HG03108 (cell line): ENCODE measurements at regions not wholly inside any gene's neighbourhood (a gene's known extent, or its start where the extent isn't known, plus 50 kb on each side); places are given as distances from the start of the nearest gene placed in this dataset.
A peak's percentile ranks its signal among the peaks of the same experiment; 100 is the strongest.
"Not testable (repeated sequence)": the region's sequence is repeated elsewhere in the genome, so short reads cannot be mapped to it uniquely, and the experiment has no call there.

Experiments used
- ATAC-seq: cut with Tn5 transposase; IDR thresholded peaks from one replicate; pipeline ENCODE4 v1.9.1; 2021; ENCODE audit warnings: moderate library complexity; ENCODE audit not compliant: unreplicated experiment

DNA sequence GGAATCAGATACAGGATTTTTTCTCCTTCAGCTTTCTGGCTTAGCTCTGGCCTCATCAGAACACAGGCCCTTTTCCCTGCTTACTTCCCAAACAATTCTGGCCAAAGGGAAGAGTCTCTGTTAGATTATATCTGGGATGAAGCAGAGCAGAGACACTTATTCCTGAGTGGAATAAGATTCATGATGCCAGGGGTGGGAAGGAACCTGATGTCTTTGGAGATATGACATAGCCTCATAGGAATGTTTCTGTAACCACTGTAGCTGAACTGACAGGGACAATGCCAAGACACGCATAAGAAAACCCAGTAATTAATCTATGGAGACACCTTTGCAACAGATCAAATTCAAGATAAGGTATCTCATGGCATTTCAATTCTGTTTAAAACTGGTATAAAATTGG lies 177.1 kb upstream of the RAG2 start:
- ATAC-seq, result no peak

DNA sequence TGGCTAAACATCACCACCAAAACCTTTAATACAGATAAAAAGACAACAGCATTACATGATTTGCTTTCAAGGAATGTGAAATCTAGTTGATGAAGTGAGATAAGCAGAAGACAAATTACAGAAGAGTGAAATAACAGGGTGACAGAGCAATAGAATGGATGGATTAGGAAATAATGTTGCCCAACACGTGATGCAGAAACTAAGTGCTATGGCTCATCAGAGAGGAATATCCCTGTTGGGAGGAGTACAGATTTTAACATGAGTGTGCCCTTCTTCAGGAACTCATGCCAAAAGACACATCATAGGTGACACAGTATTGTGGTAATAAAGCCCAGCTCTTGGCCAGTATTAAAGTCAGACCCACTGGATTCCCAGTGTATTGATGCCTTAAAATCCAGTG lies 176.6 kb upstream of the RAG2 start:
- ATAC-seq, result no peak

DNA sequence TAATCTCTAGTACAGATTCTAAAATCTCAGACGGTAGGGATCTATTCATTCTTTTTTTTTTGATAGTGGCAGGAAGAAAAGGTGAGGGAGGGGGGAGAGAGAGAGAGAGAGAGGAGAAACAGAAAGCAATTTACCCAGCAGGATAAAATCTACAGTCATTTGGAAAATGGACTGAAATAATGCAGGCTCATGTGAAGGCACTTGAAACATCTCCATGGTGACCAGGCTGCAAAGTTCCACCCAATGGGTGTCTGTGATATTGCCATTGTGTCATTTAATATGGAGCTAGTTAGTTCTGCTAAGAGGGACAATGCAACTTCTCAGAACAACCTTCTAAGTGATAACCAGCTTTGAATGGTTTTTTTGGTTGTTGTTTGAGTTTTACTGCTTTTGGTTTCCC lies 165.2 kb upstream of the RAG2 start:
- no peak for ATAC-seq

DNA sequence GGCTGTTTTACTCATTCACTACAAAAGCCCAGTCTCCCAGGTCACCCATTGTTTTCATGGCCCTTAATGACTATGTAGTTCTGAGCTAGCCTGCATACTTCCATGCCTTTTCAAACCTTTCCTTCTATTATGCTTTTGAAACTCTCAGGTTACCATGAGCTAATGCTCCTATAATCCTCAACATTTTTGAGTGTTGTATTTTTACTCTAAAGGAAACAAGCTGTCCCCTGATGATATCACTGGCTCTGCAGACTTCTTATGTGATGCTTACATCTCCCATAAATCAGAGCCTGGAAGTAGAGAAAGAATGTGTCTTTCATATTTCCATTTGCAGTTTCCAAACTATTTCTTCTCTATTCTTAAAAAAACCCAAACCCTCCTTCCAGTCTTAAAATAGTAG lies 159.0 kb upstream of the RAG2 start:
- no peak for ATAC-seq

DNA sequence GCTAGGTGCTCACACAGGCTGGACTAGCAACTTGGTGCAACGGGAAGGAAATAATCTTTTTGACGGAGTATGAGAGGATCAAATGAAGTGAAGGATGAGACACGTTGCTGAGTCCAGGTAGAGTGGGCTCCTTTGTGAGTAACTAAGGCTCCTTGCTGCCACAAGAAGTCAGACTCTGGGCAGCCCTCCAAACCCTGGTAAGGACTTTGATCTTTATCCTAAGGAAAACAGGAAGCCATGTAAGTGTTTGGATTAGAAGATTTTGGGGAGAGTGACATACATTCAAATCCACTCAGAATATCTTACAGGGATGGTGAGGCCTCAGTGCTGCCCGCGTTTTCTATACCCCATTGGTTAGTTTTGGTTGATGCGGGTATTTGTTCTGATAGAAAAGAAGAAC lies 155.9 kb upstream of the RAG2 start:
- ATAC-seq, result no peak

DNA sequence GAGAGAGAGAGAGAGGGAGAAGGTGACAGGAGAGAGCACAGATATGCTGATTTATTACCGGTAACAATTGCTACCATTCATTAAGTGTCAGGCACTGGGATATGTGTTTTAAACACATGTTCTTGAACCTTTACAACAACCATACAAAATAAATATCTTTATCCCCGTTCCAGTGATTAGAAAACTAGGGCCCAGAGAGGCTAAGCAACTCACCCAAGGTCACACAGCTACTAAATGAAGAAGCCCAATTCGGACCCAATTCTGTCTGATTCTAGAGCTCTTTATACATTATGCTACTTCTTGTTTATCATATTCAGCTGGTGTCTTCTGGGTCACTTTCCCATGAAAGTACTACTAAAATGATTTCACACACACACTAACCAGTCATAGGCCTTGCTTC lies 154.0 kb upstream of the RAG2 start:
- no peak for ATAC-seq

DNA sequence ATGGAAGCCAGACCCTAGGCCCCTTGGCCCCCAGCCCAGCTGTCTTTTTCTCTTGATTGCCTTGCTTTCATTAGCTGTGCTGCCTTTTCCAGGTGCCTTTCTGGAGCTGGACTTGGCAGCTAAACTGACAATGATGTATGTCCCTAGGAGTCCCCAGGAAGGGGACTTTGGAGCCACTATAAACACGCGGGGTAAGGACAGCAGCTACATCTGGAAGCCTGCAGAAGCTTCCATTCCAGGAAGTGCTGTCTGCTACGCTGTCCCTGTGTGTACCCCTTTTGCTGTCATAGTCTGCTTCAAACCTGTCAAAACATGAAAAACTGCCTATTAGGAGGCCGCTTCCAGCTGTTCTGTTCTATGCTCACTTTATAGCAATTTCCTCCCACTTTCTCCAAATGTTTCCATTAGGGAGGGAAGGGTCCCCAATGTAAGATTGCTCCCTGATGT lies 153.3 kb upstream of the RAG2 start:
- no peak for ATAC-seq

DNA sequence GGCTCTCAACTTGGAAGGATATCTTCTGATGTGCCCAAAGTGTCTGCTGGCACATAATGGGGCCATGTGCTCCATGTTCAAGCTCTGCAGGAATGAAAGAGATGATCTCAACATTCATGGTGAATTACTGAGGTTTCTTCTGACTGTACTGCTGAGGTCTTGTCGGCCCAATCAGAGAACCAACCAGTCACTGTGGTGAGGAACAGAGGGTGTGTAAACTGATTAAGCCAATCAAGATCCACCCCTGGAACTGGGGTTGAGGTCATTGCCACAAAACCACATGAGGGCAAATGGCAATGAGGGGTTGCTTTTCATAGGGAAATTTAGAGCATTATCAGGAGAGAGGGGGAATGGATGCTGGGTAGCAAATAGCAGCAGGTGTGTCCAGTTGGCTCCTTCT lies 152.3 kb upstream of the RAG2 start:
- no peak for ATAC-seq

DNA sequence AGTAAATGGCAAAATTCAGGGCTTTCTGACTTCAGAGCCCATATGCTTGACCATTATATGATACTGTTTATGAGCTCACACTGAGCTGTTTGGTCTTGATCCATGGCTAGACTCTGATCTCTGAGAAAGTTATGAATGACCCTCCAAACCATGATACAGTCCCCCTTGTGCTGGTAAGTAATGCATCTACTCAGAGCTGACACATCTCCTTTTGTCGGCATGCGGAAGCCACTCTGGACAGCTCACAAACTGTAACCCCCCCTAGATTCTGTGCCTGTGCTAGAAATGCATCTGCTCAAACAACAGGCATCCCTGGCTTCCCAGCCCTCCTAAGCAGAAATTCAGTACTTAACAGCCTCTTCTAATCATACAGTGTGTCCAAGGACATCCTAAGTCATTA lies 150.8 kb upstream of the RAG2 start:
- no peak for ATAC-seq

DNA sequence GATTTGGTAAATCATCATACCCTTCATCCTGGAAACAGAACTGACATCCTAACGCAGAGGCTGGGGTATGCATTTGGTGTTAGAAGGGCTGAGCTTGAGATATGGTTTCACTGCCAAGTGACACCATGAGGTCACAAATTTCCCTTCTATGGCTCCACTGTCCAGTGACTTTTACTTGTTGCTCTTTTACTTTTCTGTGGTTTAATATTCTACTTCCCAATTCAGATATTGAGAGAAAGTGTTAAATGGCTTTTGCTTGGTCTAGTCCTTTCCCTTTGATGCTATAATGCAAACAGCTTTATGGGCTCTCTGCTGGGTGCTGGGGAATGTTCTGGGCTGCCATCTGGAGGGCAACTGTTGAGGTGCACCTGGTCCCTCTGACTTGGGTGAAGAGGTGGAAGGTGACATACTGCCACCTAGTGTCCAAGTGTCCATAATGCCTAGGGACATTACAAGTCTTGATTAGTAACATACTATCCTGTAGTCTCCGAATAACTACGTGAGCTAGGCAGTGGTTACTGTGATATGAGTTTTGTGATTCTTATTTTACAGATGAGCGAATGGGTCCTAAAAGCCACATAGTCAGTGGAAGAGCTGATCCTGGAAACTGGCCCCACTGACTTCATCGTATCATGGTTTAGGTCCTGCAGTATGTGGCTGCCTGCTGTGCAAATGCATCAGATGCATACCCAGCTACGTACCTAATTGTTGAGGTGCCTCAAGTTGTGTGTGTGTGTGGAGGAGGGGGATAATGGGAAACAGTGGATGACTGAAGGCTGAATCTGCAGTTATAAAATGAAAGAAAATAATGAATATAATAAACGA lies 149.1 kb upstream of the RAG2 start:
- ATAC-seq, result peak; percentile 93

DNA sequence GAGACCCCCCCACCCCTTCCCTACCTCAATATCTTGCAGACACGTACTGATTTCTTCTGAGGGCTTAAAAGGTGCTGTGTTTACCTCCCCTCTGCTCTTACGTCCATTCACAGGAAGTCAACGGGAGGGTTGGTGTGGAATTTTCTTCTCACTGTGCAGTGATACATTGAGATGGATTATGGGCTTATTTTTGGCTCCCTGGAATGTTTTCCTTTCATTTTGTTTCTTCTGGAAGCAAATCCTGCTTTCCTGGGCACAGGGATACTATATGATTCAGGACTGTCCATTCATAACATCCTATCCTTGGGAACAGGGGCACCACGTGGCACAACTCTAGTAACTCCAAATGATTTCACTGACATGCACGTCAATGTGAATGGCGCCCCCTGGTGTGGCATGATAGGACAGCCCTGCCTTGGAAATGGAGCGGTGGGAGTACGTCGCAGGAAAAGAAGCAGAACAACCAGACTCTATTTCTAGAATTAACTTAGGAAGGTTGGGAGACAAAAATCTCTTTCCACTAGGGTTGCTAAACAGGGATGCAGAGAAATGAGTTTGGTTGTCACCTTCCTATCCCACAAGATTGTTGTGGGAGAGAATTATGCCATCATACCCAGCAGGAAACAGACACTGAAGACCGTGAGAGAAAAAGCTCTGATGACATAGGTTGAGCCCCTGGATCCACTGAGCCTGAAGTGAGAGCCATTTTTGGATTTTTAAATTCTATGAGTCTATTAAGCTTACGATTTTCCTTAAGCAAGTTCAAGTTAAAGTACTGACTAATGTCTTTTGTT lies 146.5 kb upstream of the RAG2 start:
- ATAC-seq, result no peak

DNA sequence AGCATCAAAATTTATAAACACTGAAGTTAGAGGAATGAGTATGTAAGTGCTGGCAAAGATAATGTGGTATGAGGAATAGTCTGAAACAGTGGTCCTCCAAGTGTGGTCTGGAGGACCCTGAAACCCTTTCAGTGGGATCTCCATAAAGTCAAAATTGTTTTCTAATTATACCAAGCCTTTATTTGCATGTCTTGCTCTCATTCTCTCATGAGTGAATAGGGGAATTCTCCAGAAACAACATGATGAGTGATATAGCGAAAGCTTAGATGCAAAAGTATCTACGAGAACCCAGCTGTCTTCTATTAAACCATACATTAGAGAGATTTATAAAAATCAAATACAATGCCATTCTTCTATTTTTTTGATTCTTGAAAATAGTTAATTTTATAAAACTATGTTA lies 145.0 kb upstream of the RAG2 start:
- peak; percentile 50 for ATAC-seq

DNA sequence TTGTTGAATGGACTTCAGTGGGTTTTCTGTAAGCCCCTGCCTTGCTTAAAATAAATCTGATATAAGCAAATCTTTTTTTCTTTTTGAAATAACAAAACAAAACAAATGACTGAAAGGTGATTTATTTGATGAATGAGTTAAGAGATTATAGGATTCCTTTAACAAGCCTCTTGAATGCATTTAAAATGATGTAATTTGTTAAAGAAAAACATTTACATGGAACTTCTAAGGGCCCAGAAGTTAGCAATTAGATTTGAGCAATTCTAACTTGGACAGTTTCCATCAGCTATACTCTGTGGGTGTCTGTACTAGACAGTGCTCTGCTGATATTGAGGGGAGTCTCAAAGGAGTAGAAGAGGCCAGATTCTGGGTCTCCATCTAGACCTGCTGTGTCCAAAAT lies 143.5 kb upstream of the RAG2 start:
- no peak for ATAC-seq

DNA sequence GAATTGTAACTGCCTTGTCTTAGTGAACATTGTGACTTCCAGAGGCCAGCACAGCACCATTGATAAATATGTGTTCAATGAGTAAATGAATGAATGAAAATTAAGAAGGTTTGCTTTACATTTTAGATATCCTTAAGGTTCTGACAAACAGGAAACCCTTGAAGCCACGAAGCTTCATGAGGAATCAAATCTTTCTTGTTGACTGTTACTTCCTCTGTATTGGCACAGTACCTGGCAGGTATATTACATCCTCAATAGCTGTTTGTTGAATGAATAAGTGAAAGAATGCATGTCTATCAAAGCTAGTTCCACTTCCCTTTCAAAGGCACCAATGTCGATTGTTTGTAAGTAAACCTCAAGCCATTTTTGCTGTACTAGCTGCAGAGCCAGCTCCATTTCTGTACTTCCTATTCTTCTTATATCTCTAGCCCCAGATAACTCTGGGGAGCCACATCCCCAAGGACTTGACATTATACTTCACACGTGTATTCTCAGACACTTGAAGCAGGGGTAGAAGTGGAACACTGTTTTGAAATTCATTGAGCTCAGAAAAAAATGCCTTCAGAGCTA lies 140.3 kb upstream of the RAG2 start:
- ATAC-seq, result no peak

DNA sequence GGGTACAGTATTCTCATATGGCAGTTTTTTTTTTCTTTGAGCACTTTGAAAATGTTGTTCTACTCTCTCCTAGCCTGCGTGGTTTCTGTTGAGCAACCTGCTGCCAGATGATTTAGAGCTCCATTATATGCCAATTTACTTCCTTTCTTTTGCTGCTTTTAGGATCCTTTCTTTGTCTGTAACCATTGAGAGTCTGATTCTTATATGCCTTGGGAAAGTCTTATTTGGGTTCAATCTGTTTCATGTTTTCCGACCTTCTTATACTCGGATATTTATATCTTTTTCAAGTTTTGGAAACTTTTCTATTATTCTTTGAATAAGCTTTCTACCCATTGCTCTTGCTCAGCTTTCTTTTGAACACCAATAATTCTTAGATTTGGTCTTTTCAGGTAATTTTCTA lies 138.1 kb upstream of the RAG2 start:
- no peak for ATAC-seq

DNA sequence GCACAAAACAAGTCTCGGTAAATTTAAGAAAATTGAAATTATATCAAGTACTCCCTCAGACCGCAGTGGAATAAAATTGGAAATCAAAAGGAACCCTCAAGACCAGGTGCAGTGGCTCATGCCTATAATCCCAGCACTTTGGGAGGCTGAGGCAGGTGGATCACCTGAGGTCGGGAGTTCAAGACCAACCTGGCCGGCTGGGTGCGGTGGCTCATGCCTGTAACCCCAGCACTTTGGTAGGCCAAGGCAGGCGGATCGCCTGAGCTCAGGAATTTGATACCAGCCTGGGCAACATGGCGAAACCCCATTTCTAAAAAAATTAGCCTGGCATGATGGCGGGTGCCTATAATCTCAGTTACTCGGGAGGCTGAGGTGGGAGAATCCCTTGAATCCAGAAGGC lies 135.7 kb upstream of the RAG2 start:
- not testable (repeated sequence) for ATAC-seq

DNA sequence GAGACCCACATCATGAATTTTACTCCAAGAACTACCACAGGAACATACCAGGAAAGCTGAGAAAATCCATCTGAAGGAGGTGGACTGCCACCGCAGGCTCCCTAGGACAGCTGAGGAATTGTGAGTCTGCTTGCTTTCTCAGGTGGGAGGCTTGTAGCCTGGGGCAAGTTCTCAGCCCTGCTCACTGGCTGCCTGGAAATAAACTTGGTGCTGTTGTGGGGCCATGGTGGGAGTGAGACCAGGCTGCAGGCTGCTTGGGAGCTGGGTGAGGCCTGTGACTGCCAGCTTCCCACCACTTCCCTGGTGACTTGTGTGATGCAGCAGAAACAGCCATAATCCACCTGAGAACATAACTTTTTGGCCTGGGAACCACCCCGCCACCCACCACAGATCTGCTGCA lies 132.7 kb upstream of the RAG2 start:
- ATAC-seq, result no peak

DNA sequence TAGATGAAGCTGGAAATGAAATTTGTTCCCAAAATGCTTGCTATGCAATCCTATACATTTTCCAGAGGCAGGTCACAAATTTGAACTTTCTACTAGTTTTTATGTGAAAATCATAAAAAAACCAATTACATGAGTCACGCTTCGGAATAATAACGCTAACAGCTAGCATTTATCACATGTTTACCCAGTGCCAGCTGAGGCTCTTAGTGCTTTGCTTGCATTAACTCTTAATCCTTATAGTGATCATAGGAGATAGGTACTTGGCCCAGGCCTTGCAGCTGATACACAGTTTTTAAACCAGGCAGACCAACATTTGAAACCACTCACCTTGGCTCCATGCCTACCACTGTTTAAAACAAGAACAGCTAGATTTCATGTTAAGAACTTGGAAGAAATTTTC lies 131.8 kb upstream of the RAG2 start:
- ATAC-seq, result no peak

DNA sequence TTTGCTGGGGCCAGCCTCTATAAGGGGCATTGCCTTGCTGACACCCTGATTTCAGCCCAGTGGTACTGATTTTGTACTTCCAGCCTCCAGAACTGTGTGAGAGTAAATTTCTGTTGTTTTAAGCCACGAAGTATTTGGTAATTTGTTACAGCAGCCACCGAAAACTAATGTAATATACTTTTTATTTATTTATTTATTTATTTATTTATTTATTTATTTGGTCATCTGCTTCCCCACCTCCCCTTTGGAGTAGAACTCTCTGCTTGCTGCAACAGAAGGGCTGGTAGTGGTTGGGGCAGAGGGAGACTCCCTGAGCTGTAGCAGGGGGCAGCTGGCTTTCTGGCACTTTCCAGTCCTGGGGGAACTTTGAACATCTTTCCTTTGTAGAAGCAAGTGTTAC lies 128.4 kb upstream of the RAG2 start:
- ATAC-seq, result no peak

DNA sequence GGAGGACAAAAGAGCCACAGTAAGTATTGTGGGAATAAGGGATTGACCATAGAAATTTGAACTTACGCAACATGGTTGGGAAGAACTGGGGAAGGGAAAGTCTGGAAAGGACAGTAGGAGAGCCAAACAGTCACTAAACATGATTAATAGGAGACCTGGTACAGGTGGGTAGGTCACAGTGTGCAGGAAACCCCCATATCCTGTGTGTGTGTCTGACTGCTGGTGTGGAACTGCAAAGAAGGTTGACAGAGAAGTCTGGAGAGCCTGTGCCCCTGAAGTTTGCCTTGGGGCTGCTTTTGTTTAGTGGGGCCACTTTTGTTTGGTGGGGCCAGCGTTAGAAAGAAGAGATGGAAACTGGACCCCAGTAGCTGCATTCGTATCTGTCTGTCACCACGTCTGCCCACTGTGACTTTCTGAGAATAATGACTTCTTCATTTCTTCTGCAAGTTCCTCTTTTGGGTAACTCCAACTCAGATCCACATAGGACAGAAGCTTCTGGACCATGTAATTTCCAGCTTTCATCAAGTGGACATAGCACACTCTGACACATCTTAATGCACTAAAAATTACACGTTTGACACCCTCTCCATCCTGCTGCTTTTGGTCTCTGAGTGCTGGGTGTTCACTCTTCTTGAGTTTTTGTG lies 126.8 kb upstream of the RAG2 start:
- ATAC-seq, result peak; percentile 61

DNA sequence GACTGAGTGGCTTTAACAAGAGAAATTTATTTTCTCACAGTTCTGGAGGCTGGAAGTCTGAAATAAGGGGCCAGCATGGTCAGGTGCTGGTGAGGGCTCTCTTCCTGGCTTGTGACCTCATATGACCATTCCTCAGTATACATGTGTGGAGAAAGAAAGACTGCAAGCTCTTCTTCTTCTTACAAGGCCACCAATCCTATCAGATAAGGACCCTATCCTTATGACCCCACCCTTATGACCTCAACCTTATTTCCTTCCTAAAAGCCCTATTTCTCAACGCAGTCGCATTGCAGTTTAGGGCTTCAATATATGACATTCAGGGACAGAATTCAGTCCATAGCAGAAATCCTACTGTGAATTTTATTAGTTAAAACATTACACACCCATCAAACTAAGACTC lies 124.4 kb upstream of the RAG2 start:
- no peak for ATAC-seq
